B cell (primary cell): ENCODE measurements at regions not wholly inside any gene's neighbourhood (a gene's known extent, or its start where the extent isn't known, plus 50 kb on each side); places are given as distances from the start of the nearest gene placed in this dataset.

Source experiments
- EZH2 ChIP-seq: IDR thresholded peaks from 2 replicates; pipeline ENCODE4 v1.6.1; 2012; ENCODE audit warnings: borderline replicate concordance, low read depth, mild to moderate bottlenecking, moderate library complexity, low read length; ENCODE audit not compliant: insufficient read depth, poor library complexity, severe bottlenecking
- TF ChIP-seq, protein P1 (sequence below): fragments of 200-600 bp; IDR thresholded peaks from one replicate; pipeline ENCODE4 v1.8.0; 2022; ENCODE audit warnings: antibody characterized with exemption, mild to moderate bottlenecking

DNA sequence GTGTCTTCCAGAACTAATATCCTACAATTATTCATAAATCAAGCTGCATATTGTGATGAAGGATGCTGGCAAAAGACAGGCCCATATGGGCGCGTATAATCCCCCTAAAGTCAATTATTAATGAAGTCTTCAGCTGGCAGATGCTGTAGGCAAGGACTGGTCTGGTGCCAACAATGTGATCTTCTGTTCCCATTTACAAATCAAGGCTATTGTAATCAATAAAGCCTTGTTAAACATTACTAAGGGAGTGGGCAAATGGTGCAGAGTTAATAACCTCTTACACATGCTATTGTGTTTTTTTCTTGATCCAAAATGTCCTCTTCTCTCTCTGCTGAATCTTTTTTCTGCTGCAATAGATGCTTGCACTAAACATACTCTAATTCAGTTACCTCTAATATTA, 119.0 kb downstream of the ALDH8A1 start:
- no peak for TF ChIP-seq EZH2
- TF ChIP-seq, protein P1, sequence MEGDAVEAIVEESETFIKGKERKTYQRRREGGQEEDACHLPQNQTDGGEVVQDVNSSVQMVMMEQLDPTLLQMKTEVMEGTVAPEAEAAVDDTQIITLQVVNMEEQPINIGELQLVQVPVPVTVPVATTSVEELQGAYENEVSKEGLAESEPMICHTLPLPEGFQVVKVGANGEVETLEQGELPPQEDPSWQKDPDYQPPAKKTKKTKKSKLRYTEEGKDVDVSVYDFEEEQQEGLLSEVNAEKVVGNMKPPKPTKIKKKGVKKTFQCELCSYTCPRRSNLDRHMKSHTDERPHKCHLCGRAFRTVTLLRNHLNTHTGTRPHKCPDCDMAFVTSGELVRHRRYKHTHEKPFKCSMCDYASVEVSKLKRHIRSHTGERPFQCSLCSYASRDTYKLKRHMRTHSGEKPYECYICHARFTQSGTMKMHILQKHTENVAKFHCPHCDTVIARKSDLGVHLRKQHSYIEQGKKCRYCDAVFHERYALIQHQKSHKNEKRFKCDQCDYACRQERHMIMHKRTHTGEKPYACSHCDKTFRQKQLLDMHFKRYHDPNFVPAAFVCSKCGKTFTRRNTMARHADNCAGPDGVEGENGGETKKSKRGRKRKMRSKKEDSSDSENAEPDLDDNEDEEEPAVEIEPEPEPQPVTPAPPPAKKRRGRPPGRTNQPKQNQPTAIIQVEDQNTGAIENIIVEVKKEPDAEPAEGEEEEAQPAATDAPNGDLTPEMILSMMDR = no peak
